Cardiac muscle cell (in vitro differentiated cells and primary cell): ENCODE measurements at regions not wholly inside any gene's neighbourhood (a gene's known extent, or its start where the extent isn't known, plus 50 kb on each side); places are given as distances from the start of the nearest gene placed in this dataset.
"Not testable (repeated sequence)": the region's sequence is repeated elsewhere in the genome, so short reads cannot be mapped to it uniquely, and the experiment has no call there.

Source experiments
- DNase-seq, 2 donors: peaks; one replicate each; pipeline versions ENCODE4 v3.0.0 to v3.0.0-alpha.2; 2010 to 2017; ENCODE audit warnings: low read depth in 1 of 2, low spot score in 1 of 2
- H3K27ac ChIP-seq: fragments of 200-600 bp; sonication (generic); 2 replicates; pipeline ENCODE4 v1.5.1; 2016
- H3K27me3 ChIP-seq: fragments of 200-600 bp; sonication (generic); 2 replicates; pipeline ENCODE4 v1.6.0; 2016; ENCODE audit warnings: control low read depth
- H3K36me3 ChIP-seq: fragments of 200-600 bp; sonication (generic); 2 replicates; pipeline ENCODE4 v1.5.1; 2016; ENCODE audit warnings: control low read depth
- H3K4me1 ChIP-seq: fragments of 200-600 bp; sonication (generic); 2 replicates; pipeline ENCODE4 v1.8.1; 2017; ENCODE audit warnings: low read depth, mild to moderate bottlenecking, mixed run types
- H3K4me3 ChIP-seq: fragments of 200-600 bp; sonication (generic); 2 replicates; pipeline ENCODE4 v1.5.1; 2016; ENCODE audit warnings: mild to moderate bottlenecking
- H3K9me3 ChIP-seq: fragments of 200-600 bp; sonication (generic); 2 replicates; pipeline ENCODE4 v1.5.1; 2017; ENCODE audit warnings: low read depth, mild to moderate bottlenecking, control low read depth
- CTCF ChIP-seq: IDR thresholded peaks from 2 replicates; pipeline ENCODE4 v1.5.1; 2012; ENCODE audit warnings: low read depth, mild to moderate bottlenecking, low read length

GRCh38 chr3:80914854-80915253, 846.6 kb downstream of the GBE1 start:
- no peaks in the 10 kb centered on the region for H3K36me3 ChIP-seq
- no peaks in the 10 kb centered on the region for H3K9me3 ChIP-seq
- TF ChIP-seq CTCF = no peak
- no peak overlapping the region for H3K4me3 ChIP-seq
- H3K27ac ChIP-seq = no peak overlapping the region
- DNase-seq = no peak
- H3K27me3 ChIP-seq = no peaks in the 10 kb centered on the region
- no peaks in the 10 kb centered on the region for H3K4me1 ChIP-seq

GRCh38 chr3:80898211-80898610, 863.2 kb downstream of the GBE1 start:
- DNase-seq = no peak
- Histone ChIP-seq H3K27ac (no peak overlapping the region), H3K27me3 (no peaks in the 10 kb centered on the region), H3K9me3 (no peaks in the 10 kb centered on the region), H3K4me1 (no peaks in the 10 kb centered on the region), H3K36me3 (no peaks in the 10 kb centered on the region), H3K4me3 (no peak overlapping the region)
- TF ChIP-seq CTCF = no peak

- H3K4me3 ChIP-seq, H3K27me3 ChIP-seq, H3K27ac ChIP-seq, H3K4me1 ChIP-seq, H3K36me3 ChIP-seq, H3K9me3 ChIP-seq, DNase-seq: not testable (repeated sequence)
Measured at GRCh38 chr3:80897005-80897404, 864.4 kb downstream of the GBE1 start.

- Histone ChIP-seq H3K36me3 (no peaks in the 10 kb centered on the region), H3K4me1 (no peaks in the 10 kb centered on the region), H3K27ac (no peak overlapping the region), H3K27me3 (no peaks in the 10 kb centered on the region), H3K9me3 (no peaks in the 10 kb centered on the region), H3K4me3 (no peak overlapping the region)
- no peak for DNase-seq
- no peak for TF ChIP-seq CTCF
Measured at GRCh38 chr3:80890571-80890970, 870.9 kb downstream of the GBE1 start.

- Histone ChIP-seq H3K4me3 (no peak overlapping the region), H3K4me1 (no peaks in the 10 kb centered on the region), H3K27me3 (no peaks in the 10 kb centered on the region), H3K36me3 (no peaks in the 10 kb centered on the region), H3K9me3 (no peaks in the 10 kb centered on the region), H3K27ac (no peak overlapping the region)
- no peak for DNase-seq
- no peak for TF ChIP-seq CTCF
Measured at GRCh38 chr3:80889535-80889934, 871.9 kb downstream of the GBE1 start.

- H3K4me3 ChIP-seq = no peak overlapping the region
- H3K4me1 ChIP-seq = no peaks in the 10 kb centered on the region
- TF ChIP-seq CTCF = no peak
- no peaks in the 10 kb centered on the region for H3K9me3 ChIP-seq
- no peaks in the 10 kb centered on the region for H3K27me3 ChIP-seq
- DNase-seq = no peak
- no peaks in the 10 kb centered on the region for H3K36me3 ChIP-seq
- no peak overlapping the region for H3K27ac ChIP-seq
Measured at GRCh38 chr3:80870476-80871041, 890.9 kb downstream of the GBE1 start.
